SK-N-SH (cell line): ENCODE measurements at regions not wholly inside any gene's neighbourhood (a gene's known extent, or its start where the extent isn't known, plus 50 kb on each side); places are given as distances from the start of the nearest gene placed in this dataset.

Experiments used
- CTCF ChIA-PET: fragments of 300-600, 350-600 bp; formaldehyde crosslinking; extraction: SDS; loops from one replicate; lab custom pipeline; 2021; lab: Yijun Ruan, JAX
- POLR2A ChIA-PET: fragments of 350-600 bp; sonication (Branson Sonifier 250); formaldehyde crosslinking; extraction: SDS; loops from one replicate; lab custom pipeline; 2020; ENCODE audit warnings: antibody characterized with exemption, inconsistent platforms; lab: Yijun Ruan, JAX
- DNase-seq: peaks from one replicate; pipeline ENCODE4 v3.0.0; 2012
- H2AFZ ChIP-seq: fragments of 200-600 bp; sonication (generic); 2 replicates; pipeline ENCODE4 v1.8.1; 2016; ENCODE audit warnings: antibody characterized with exemption, mild to moderate bottlenecking, low read depth
- H3F3A ChIP-seq: fragments of 200-600 bp; sonication (generic); replicated peaks from 2 replicates; pipeline ENCODE3; 2016; ENCODE audit warnings: antibody characterized with exemption, mild to moderate bottlenecking; ENCODE audit not compliant: insufficient read depth
- H3K27ac ChIP-seq, 2 experiments: fragments of 200-500 bp in 1 of 2; fragments of 200-600 bp in 1 of 2; sonication (Bioruptor generic) in 1 of 2; sonication (generic), shearing (Covaris generic) in 1 of 2; 2 replicates each; pipeline versions ENCODE4 v1.5.1 to v1.6.1; 2014 to 2016; ENCODE audit warnings: low read depth in 2 of 2, inconsistent platforms in 1 of 2, low read length in 1 of 2, mild to moderate bottlenecking in 1 of 2, mixed read lengths in 1 of 2
- H3K27me3 ChIP-seq: fragments of 200-600 bp; sonication (generic), shearing (Covaris generic); 2 replicates; pipeline ENCODE4 v1.6.1; 2016; ENCODE audit warnings: mixed run types; ENCODE audit not compliant: insufficient read depth
- H3K36me3 ChIP-seq, 2 experiments: fragments of 200-500 bp in 1 of 2; fragments of 200-600 bp in 1 of 2; sonication (Bioruptor generic) in 1 of 2; sonication (generic) in 1 of 2; replicated peaks in 1 of 2; 2 replicates each; pipeline versions ENCODE3 to v1.5.1; 2014 to 2016; ENCODE audit warnings: low read length in 1 of 2, mild to moderate bottlenecking in 1 of 2; ENCODE audit not compliant: insufficient read depth in 2 of 2, control insufficient read depth in 1 of 2
- H3K4me1 ChIP-seq, 2 experiments: fragments of 200-500 bp in 1 of 2; fragments of 200-600 bp in 1 of 2; sonication (Bioruptor generic) in 1 of 2; sonication (generic), shearing (Covaris generic) in 1 of 2; 2 replicates each; pipeline versions ENCODE4 v1.5.1 to v1.6.1; 2014 to 2016; ENCODE audit warnings: low read depth in 1 of 2, low read length in 1 of 2, mixed run types in 1 of 2; ENCODE audit not compliant: insufficient read depth in 2 of 2, control insufficient read depth in 1 of 2
- H3K4me2 ChIP-seq: fragments of 200-600 bp; sonication (generic), shearing (Covaris generic); 2 replicates; pipeline ENCODE4 v1.6.1; 2017; ENCODE audit warnings: mixed run types
- H3K4me3 ChIP-seq, 2 experiments: fragments of 200-500 bp in 1 of 2; fragments of 200-600 bp in 1 of 2; sonication (Bioruptor generic) in 1 of 2; sonication (generic), shearing (Covaris generic) in 1 of 2; 2 replicates each; pipeline versions ENCODE4 v1.5.1 to v1.8.1; 2014 to 2016; ENCODE audit warnings: low read depth in 2 of 2, inconsistent platforms in 1 of 2, low read length in 1 of 2, mild to moderate bottlenecking in 1 of 2, mixed read lengths in 1 of 2, moderate library complexity in 1 of 2
- H3K79me2 ChIP-seq: fragments of 200-600 bp; sonication (generic); 2 replicates; pipeline ENCODE4 v1.8.1; 2017; ENCODE audit warnings: mild to moderate bottlenecking; ENCODE audit not compliant: insufficient read depth
- H3K9ac ChIP-seq: fragments of 200-600 bp; sonication (generic); 2 replicates; pipeline ENCODE4 v1.6.1; 2017; ENCODE audit warnings: mixed run types
- H3K9me2 ChIP-seq: fragments of 200-600 bp; sonication (generic); 2 replicates; pipeline ENCODE4 v1.6.1; 2017; ENCODE audit warnings: mixed run types
- H3K9me3 ChIP-seq: fragments of 200-600 bp; sonication (generic); 2 replicates; pipeline ENCODE4 v1.6.1; 2017; ENCODE audit warnings: mixed run types, mild to moderate bottlenecking, moderate library complexity
- H4K20me1 ChIP-seq: fragments of 200-600 bp; sonication (generic); 2 replicates; pipeline ENCODE4 v1.6.1; 2017; ENCODE audit warnings: mild to moderate bottlenecking, mixed run types; ENCODE audit not compliant: insufficient read depth
- ELF1 ChIP-seq: IDR thresholded peaks from 2 replicates; pipeline ENCODE4 v1.4.0; 2012
- EP300 ChIP-seq, 2 experiments: IDR thresholded peaks; 2 replicates each; pipeline versions ENCODE4 v1.4.0 to v1.6.1; 2012; ENCODE audit warnings: borderline replicate concordance in 1 of 2, low read depth in 1 of 2, low read length in 1 of 2
- GATA2 ChIP-seq: sonication (generic); formaldehyde crosslinking; IDR thresholded peaks from 2 replicates; pipeline ENCODE4 v1.5.0; 2020; ENCODE audit warnings: mild to moderate bottlenecking, missing genetic modification reagents
- MEF2A ChIP-seq: IDR thresholded peaks from 2 replicates; pipeline ENCODE4 v1.4.0; 2012; ENCODE audit warnings: low read depth, borderline replicate concordance
- POLR2AphosphoS5 ChIP-seq: IDR thresholded peaks from 2 replicates; pipeline ENCODE4 v1.6.1; 2012; ENCODE audit warnings: low read depth, low read length
- RCOR1 ChIP-seq: fragments of 150-350 bp; IDR thresholded peaks from 2 replicates; pipeline ENCODE4 v1.6.1; 2017; ENCODE audit warnings: antibody characterized with exemption, low read length
- RFX5 ChIP-seq: IDR thresholded peaks from 2 replicates; pipeline ENCODE4 v1.6.1; 2012; ENCODE audit warnings: mild to moderate bottlenecking, improper control_type of control experiment, low read length
- SIN3A ChIP-seq: IDR thresholded peaks from 2 replicates; pipeline ENCODE4 v1.6.1; 2012; ENCODE audit warnings: low read depth, mild to moderate bottlenecking, low read length, moderate library complexity, borderline replicate concordance
- TEAD4 ChIP-seq: IDR thresholded peaks from 2 replicates; pipeline ENCODE4 v1.4.0; 2012; ENCODE audit warnings: mild to moderate bottlenecking, borderline replicate concordance; ENCODE audit not compliant: insufficient read depth
- YY1 ChIP-seq: IDR thresholded peaks from 2 replicates; pipeline ENCODE4 v1.4.0; 2012; ENCODE audit warnings: low read depth, mild to moderate bottlenecking
- WGBS: methylation state at CpG from one replicate; pipeline ENCODE4 v1.1.6; 2017; ENCODE audit warnings: low lambda C conversion rate; 5-methylcytosine and 5-hydroxymethylcytosine counted together
- TF ChIP-seq, protein P1 (sequence below): fragments of 200-600 bp; sonication (generic); IDR thresholded peaks from 2 replicates; pipeline ENCODE4 v1.6.1; 2017; ENCODE audit warnings: antibody characterized with exemption, mild to moderate bottlenecking, moderate library complexity
- TF ChIP-seq, protein P2 (sequence below): IDR thresholded peaks from 2 replicates; pipeline ENCODE4 v1.4.0; 2012; ENCODE audit warnings: low read depth, borderline replicate concordance
- TF ChIP-seq, protein P3 (sequence below): IDR thresholded peaks from 2 replicates; pipeline ENCODE4 v1.6.1; 2012; ENCODE audit warnings: mild to moderate bottlenecking, low read depth, low read length, moderate library complexity

DNA sequence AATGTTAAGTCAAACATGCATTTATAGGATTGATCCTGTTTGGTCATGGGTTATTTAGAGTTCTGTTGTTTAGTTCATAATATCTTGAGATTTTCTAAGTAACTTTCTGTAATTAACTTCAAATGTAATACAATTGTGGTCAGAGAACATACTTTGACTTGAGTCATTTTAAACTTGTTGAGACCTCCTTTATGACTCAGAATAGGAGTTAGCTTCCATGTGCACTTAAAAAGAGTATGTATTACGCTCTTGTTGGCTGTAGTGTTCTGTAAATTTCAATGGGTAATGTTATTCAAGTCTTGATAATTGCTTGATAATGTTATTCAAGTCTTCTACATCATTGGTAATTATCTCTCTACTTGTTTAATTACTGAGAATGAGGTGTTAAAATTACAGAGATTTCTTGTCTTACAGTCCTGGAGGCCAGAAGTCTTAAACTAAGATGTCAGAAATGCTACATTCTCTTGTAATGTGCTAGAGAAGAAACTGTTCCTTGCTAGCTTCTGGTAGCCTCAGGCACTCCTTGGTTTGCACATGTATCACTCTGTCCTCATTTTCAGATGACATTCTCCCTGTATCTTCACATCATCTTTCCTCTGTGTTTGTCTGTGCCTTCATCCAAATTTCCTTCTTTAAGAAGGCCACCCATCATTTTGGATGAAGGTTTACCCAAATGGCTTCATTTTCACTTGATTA, 197.3 kb downstream of the TMTC3 start:
- no peak overlapping the region for H3K4me3 ChIP-seq
- TF ChIP-seq RCOR1 (no peak), RFX5 (no peak), POLR2AphosphoS5 (no peak), EP300 (IDR thresholded peaks at IDR 0.05; ENCODE audit: borderline replicate concordance in 1 of 2, low read depth in 1 of 2, low read length in 1 of 2) (no peak), SIN3A (no peak), YY1 (no peak)
- TF ChIP-seq, protein P1, sequence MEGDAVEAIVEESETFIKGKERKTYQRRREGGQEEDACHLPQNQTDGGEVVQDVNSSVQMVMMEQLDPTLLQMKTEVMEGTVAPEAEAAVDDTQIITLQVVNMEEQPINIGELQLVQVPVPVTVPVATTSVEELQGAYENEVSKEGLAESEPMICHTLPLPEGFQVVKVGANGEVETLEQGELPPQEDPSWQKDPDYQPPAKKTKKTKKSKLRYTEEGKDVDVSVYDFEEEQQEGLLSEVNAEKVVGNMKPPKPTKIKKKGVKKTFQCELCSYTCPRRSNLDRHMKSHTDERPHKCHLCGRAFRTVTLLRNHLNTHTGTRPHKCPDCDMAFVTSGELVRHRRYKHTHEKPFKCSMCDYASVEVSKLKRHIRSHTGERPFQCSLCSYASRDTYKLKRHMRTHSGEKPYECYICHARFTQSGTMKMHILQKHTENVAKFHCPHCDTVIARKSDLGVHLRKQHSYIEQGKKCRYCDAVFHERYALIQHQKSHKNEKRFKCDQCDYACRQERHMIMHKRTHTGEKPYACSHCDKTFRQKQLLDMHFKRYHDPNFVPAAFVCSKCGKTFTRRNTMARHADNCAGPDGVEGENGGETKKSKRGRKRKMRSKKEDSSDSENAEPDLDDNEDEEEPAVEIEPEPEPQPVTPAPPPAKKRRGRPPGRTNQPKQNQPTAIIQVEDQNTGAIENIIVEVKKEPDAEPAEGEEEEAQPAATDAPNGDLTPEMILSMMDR, result no peak
- TF ChIP-seq, protein P2, sequence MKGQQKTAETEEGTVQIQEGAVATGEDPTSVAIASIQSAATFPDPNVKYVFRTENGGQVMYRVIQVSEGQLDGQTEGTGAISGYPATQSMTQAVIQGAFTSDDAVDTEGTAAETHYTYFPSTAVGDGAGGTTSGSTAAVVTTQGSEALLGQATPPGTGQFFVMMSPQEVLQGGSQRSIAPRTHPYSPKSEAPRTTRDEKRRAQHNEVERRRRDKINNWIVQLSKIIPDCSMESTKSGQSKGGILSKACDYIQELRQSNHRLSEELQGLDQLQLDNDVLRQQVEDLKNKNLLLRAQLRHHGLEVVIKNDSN, result no peak
- TF ChIP-seq, all 33 proteins: peak for 0

DNA sequence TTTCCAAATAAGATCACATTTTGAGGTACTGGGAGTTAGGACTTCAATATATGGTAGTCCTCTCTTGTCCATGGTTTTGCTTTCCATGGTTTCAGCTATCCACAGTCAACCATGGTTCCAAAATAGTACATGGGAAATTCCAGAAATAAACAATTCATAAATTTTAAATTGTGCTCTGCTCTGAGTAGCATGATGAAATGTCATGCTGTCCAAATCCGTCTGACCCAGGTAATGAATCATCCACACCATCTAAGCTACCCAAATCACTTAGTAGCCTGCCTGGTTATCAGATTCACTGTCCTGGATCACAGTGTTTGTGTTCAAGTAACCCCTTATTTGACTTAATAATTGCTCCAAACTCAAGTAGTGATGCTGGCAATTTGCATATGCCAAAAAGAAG, 197.9 kb downstream of the TMTC3 start:
- Histone ChIP-seq H3K27ac (no peak overlapping the region), H3K4me2 (no peak overlapping the region), H4K20me1 (no peaks in the 10 kb centered on the region), H3K9me3 (no peaks in the 10 kb centered on the region), H3K9me2 (no peaks in the 10 kb centered on the region), H3F3A (no peaks in the 10 kb centered on the region), H3K4me1 (peaks cover 0 to 5% of the 10 kb centered on the region in 2 experiments; a peak in 1 of 4 replicates), H3K79me2 (no peaks in the 10 kb centered on the region), H3K27me3 (no peaks in the 10 kb centered on the region), H3K4me3 (no peak overlapping the region), H3K36me3 (no peaks in the 10 kb centered on the region), H3K9ac (no peak overlapping the region), H2AFZ (no peak overlapping the region)
- WGBS, result 68% methylated on average over 1 of the region's 1 CpG
- ChIA-PET POLR2A (no interaction called here), CTCF (no interaction called here)
- no peak for TF ChIP-seq POLR2AphosphoS5
- no peak for TF ChIP-seq MEF2A
- TF ChIP-seq RCOR1, result no peak
- TF ChIP-seq, protein P3, sequence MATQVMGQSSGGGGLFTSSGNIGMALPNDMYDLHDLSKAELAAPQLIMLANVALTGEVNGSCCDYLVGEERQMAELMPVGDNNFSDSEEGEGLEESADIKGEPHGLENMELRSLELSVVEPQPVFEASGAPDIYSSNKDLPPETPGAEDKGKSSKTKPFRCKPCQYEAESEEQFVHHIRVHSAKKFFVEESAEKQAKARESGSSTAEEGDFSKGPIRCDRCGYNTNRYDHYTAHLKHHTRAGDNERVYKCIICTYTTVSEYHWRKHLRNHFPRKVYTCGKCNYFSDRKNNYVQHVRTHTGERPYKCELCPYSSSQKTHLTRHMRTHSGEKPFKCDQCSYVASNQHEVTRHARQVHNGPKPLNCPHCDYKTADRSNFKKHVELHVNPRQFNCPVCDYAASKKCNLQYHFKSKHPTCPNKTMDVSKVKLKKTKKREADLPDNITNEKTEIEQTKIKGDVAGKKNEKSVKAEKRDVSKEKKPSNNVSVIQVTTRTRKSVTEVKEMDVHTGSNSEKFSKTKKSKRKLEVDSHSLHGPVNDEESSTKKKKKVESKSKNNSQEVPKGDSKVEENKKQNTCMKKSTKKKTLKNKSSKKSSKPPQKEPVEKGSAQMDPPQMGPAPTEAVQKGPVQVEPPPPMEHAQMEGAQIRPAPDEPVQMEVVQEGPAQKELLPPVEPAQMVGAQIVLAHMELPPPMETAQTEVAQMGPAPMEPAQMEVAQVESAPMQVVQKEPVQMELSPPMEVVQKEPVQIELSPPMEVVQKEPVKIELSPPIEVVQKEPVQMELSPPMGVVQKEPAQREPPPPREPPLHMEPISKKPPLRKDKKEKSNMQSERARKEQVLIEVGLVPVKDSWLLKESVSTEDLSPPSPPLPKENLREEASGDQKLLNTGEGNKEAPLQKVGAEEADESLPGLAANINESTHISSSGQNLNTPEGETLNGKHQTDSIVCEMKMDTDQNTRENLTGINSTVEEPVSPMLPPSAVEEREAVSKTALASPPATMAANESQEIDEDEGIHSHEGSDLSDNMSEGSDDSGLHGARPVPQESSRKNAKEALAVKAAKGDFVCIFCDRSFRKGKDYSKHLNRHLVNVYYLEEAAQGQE, result no peak
- no peak for TF ChIP-seq ELF1
- no peak for TF ChIP-seq SIN3A
- no peak for TF ChIP-seq GATA2 (CRISPR knock-in tag)
- no peak for TF ChIP-seq TEAD4
- no peak for DNase-seq

More for the DNA sequence above, 197.3 kb downstream of the TMTC3 start:
- no peak overlapping the region for H3K9ac ChIP-seq
- H3K9me3 ChIP-seq, result no peaks in the 10 kb centered on the region
- no peaks in the 10 kb centered on the region for H3K27me3 ChIP-seq
- H3K4me1 ChIP-seq, result peaks cover 0 to 5% of the 10 kb centered on the region in 2 experiments; a peak in 1 of 4 replicates
- no peak overlapping the region for H3K4me2 ChIP-seq
- H3K27ac ChIP-seq, result no peak overlapping the region
- WGBS, result 83% methylated on average over 1 of the region's 1 CpG
- H3K79me2 ChIP-seq, result no peaks in the 10 kb centered on the region
- H3F3A ChIP-seq, result no peaks in the 10 kb centered on the region
- no peak for DNase-seq
- CTCF ChIA-PET, result no interaction called here
- H4K20me1 ChIP-seq, result no peaks in the 10 kb centered on the region
- POLR2A ChIA-PET, result no interaction called here
- H3K36me3 ChIP-seq, result no peaks in the 10 kb centered on the region
- H3K9me2 ChIP-seq, result no peaks in the 10 kb centered on the region
- H2AFZ ChIP-seq, result no peak overlapping the region
